Activated CD4-positive, alpha-beta T cell treated with anti-CD3 and anti-CD28 coated beads for 1 hour (primary cell): ENCODE measurements at regions not wholly inside any gene's neighbourhood (a gene's known extent, or its start where the extent isn't known, plus 50 kb on each side); places are given as distances from the start of the nearest gene placed in this dataset.
"Not testable (repeated sequence)": the region's sequence is repeated elsewhere in the genome, so short reads cannot be mapped to it uniquely, and the experiment has no call there.

Experiments used
- DNase-seq: peaks from one replicate; pipeline ENCODE4 v3.0.0-alpha.2; 2020

GRCh38 chr6:5896476-5897200 lies 110.1 kb downstream of the NRN1 start:
- no peak for DNase-seq

- DNase-seq, result no peak
Measured at GRCh38 chr6:5894357-5894756, 112.4 kb downstream of the NRN1 start.

GRCh38 chr6:5893295-5893694 lies 113.4 kb downstream of the NRN1 start:
- DNase-seq, result no peak

DNA sequence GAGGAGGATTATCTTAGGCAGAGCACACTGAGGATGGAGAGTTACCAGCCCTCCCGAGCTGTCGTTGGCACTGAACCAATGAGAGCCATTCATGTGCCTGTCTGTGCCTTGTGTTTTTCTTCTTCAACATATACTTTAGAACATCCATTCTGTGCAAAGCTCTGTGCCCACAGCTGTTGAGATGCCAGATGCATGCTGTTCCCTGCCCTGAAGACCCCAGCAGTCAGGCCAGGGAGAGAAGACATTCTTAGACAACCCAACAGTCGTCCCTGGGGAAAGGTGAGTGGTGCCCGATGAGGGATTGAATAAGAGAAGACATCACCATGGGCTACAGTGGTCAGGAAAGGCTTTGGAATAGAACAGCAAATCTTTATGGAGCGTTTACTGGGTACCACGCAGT lies 114.1 kb downstream of the NRN1 start:
- DNase-seq, result no peak

GRCh38 chr6:5878792-5879191 lies 127.9 kb downstream of the NRN1 start:
- no peak for DNase-seq

GRCh38 chr6:5876076-5876475 lies 130.6 kb downstream of the NRN1 start:
- no peak for DNase-seq

GRCh38 chr6:5873976-5874375 lies 132.7 kb downstream of the NRN1 start:
- DNase-seq, result not testable (repeated sequence)

DNA sequence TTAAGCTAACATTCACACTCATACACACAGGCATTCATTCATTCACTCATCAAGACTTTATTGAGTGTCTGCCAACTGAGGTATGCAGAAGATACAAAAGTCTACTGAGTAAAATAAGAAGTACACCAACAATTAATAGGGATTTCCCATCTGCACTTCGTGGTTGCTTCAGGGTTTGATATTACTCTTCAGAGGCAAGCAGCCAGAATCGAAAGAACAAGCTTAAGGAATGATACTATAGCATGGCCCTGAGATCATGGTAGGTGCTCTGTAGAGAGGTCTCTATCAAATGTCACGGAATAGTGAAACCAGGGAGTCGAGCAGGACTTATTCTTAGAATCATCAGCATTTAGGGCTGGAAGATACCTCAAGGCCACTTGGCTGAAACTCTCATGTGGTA lies 135.4 kb downstream of the NRN1 start:
- DNase-seq, result no peak

DNA sequence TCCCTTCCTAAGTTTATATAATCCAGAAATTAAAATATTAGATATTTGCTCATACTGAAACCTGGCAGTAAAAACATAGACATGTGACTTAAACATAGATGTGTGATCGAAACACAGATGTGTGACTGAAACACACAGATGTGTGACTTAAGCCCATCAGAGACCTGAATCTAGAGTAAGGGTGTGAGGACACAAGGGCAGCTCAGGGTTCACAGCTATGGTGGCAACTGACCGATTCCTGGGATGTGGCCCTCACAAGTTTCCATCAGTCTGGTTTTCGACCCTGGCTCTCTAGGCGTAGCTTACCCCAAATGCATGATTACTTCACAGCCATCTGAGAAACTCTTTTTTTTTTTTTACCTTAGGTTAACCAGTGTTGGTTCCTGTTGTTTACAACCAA lies 137.0 kb downstream of the NRN1 start:
- DNase-seq, result no peak

- no peak for DNase-seq
Measured at GRCh38 chr6:5869261-5869660, 137.5 kb downstream of the NRN1 start.

DNA sequence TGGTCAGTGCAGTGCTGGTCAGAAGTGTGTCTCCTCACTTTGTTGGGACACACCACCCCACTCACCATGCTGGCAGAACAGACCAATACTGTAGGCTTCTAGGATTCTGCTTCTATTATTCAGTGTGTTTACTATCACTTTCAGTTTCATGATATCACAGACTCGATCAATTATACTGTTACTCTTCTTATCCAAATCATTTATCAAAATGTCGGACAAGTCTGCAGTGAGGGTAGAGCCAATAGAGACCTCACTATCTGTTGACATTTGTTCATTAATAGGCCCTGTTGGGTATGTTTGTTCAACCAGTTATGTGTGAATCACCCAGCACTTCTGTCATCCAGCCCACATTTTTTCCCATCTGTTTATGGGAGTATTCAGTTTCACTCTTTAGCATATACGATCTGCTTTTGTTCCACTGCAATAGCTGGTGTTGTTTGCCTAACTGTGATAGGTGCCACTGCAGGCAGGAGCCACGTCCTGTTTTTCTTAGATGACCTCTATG lies 140.1 kb downstream of the NRN1 start:
- DNase-seq, result no peak

- DNase-seq, result no peak
Measured at GRCh38 chr6:5865506-5866031, 141.2 kb downstream of the NRN1 start.

- no peak for DNase-seq
Measured at GRCh38 chr6:5860849-5861248, 145.9 kb downstream of the NRN1 start.

DNA sequence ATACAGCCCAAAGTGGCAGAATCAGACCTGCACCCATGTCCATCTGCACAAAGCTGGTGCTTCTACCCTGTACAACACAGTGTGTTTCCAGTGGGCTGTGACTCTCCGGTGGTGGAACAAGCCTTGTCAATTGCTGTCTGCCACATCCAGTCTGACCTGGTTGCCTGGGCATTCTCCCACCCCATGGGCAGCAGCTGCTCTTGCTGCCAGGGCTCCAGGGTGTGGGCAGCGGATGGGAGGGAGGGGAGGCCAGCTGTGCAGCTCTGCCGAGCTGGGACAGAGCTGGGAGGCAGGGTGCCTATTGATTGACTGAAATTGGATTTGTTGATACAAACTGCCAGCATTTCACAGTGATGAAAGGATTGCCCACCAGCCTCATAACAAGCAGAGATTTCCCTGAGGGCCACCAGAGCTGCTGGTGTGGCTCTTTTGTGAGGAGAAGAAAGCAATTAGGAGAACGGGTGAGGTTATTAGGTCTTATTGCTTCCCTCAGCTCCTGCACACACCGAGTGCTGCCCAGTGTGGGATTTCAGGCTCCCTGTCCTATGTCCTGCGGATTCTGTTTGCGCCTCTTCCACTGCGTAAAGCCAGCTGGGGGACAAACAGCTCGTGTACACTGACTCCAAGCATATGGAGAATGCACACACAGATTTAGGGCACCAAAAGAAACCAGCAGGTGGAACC lies 150.8 kb downstream of the NRN1 start:
- no peak for DNase-seq

DNA sequence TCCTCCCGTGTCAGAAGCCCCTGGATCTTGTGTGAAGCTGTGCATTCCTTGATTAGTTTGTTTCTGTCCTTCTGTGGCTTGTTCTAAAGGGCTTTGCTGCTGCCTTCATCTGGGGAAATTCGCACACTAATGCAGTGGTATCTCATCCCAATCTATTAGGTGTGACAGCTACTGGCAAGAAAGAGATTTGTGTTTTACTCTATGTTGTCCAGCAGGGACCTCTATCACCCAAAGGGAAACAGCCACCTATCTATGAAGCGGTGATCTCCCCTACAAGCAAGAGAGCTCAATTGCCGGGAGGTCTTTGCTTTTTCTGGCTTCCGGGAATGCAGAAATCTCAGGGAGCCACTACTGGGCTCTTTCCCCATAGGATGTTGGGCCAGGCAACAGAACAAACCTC lies 151.8 kb downstream of the NRN1 start:
- no peak for DNase-seq

DNA sequence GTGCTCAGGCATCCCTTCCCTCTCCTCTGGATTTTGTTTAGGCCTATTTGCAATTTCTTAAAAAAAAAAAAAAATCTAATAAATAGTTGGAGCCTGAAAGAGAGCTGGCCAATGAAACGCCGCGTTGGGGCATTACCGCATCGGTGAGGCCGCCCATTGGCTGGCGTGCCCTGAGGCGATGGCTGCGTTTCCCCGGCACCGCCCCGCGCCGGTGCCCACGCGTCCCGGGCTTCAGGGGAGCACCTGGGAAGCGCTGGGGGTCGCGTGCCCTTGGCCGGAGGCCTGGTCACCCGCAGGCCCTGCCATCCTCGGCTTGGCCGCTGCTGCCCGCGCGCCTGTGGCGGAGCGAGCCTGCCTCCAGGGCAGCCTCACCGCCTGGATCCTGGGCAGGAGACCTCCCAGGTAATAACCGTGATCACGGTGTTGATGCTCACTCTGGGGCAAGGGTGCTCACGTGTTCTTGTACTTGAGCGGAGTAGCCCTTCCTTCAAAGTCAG lies 155.4 kb downstream of the NRN1 start:
- peak; percentile 61 for DNase-seq

DNA sequence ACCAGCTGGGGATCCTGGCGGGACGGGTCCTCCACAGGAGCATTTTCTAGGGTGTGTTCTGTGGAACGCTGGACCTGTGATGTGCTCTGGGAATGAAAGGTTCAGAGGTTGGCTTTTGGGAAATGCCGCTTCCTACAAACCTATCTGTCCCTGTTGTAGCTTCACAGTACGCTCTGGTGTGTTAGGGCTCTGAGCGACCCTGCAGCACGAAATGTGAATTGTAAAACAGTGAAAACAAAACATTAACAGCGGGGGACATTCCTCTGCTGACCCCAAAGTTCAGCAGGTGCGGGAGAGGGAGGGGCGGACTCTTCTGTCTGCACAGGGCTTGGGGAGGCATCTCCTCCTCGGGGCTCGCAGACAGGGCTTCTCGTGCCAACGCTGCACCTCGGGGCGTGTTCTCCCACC lies 155.9 kb downstream of the NRN1 start:
- DNase-seq, result no peak

GRCh38 chr6:5846889-5847288 lies 159.8 kb downstream of the NRN1 start:
- no peak for DNase-seq

- DNase-seq, result no peak
Measured at GRCh38 chr6:5846335-5846734, 160.4 kb downstream of the NRN1 start.

DNA sequence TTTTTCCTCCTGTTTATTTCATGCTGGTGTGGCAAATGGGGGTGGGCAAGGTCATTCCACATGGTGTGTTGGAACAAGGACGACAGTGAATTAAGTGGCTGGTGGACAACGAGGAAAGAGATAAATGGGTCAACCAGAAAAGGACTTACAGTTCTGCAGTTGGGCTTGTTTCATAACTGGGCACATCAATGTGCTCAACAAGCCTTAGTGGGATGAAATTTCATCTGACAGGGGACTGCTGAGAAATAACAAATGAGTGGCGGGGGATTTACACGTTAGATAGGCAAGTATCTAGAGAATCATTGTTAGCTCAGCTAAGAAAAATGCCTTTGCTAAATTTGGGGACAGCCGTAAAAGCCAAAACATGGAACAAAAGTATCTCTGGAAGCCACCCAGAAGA lies 163.6 kb downstream of the NRN1 start:
- no peak for DNase-seq

DNA sequence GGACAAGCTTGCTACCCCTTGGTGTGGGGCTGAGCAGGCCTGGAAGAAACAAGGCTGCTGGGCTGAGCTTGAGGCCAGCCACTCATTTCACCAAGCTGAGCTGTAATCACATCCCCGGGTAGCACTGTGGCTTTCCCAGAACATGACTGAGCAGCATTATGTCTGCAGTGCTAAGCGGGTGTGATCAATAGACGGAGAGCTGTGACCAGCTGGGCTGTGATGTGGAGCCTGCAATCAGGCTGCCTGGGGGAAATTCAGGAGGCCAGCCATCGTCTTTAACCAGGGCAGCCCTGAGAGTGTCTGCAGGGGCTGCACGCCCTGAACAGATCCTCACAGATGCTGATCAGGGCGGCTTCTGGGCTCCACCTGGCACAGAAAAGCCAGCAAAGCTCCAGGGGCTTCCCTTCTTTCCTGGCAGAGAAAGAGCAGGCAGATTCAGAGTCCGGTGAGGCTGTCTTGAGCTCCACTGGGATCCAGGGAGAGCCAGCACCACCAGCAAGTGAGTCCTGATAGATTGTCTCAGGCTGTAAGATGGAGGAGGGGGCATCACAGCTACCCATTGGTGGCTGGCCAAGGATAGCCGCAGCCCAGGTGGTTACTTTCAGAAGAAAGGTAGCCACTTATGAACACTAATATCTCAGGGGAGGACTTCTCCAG lies 165.9 kb downstream of the NRN1 start:
- DNase-seq, result no peak

DNA sequence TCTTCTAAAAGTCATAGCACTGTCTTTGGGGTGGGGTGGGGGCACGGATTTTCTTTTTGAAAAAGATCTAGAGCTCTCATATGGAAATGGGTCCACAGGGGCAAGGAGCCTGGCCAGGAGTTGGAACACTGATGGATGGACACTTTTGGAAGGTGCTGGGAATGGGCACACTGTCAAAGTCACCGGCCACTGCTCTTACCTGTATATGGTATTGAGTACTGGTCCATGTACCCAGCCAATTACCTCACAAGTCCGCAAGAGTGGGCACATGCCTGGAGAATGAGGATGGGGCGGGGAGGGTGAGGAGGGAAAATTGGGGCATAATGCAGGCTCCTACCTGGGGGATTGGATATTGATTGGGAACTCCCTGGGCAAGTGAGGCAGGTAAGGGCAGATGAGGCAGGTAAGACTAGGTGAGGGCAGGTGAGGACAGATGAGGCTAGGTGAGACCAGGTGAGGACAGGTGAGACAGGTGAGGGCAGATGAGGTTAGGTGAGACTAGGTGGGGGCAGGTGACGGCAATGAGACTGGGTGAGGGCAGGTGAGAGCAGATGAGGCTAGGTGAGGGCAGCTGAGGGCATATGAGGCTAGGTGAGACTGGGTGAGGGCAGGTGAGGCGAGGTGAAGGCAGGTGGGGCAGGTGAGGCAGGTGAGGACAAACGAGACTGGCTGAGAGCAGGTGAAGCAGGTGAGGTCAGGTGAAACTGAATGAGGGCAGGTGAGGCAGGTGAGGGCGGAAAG lies 167.9 kb downstream of the NRN1 start:
- DNase-seq, result no peak

DNA sequence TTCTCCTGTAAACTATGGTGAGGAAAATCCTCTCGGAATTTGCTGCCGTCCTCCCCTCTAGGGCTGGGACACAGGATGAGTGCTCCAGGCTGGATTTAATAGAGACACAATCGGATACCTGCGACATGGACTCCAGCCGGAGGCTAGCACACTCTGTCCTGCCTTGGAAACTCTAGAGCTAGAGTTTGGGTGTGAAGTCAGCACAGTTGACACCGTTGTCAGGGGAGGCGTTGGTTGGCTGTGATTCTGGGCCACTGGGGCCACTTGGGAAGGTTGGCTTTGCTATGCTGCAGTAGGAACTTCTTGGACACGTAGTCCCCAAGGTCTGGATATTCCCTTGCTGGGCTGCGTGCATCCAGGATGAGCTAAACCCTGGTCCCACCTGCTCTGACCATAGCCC lies 169.4 kb downstream of the NRN1 start:
- DNase-seq, result no peak
